Esophagus muscularis mucosa (tissue), 3 donors: ENCODE measurements at regions not wholly inside any gene's neighbourhood (a gene's known extent, or its start where the extent isn't known, plus 50 kb on each side); places are given as distances from the start of the nearest gene placed in this dataset.

ENCODE experiments used
- CTCF ChIP-seq, 3 experiments: fragments of 200-600 bp in 2 of 3; fragments of 450-650 bp in 1 of 3; sonication (generic) in 2 of 3; IDR thresholded peaks; one replicate each; pipeline ENCODE4 v1.5.1; 2017 to 2019; ENCODE audit warnings: antibody characterized with exemption in 3 of 3, mild to moderate bottlenecking in 2 of 3, moderate library complexity in 1 of 3
- POLR2A ChIP-seq: fragments of 450-650 bp; IDR thresholded peaks from one replicate; pipeline ENCODE4 v1.6.1; 2017; ENCODE audit warnings: antibody characterized with exemption, moderate library complexity, mild to moderate bottlenecking, low read depth
- POLR2AphosphoS5 ChIP-seq, 2 donors: sonication (generic); formaldehyde crosslinking; IDR thresholded peaks; one replicate each; pipeline ENCODE4 v1.6.1; 2017; ENCODE audit warnings: antibody characterized with exemption in 2 of 2

- no peak for TF ChIP-seq CTCF (IDR thresholded peaks at IDR 0.05)
- no peak for TF ChIP-seq POLR2A
- no peak for TF ChIP-seq POLR2AphosphoS5 (IDR thresholded peaks at IDR 0.05)
Measured at GRCh38 chr12:96101806-96102205, 66.4 kb upstream of the LTA4H start.
